CD14-positive monocyte (primary cell): ENCODE measurements at regions not wholly inside any gene's neighbourhood (a gene's known extent, or its start where the extent isn't known, plus 50 kb on each side); places are given as distances from the start of the nearest gene placed in this dataset.

Source experiments
- DNase-seq, 3 donors: peaks; one replicate each; pipeline ENCODE4 v3.0.0-alpha.2; 2011 to 2022
- H2AFZ ChIP-seq: 2 replicates; pipeline ENCODE4 v1.6.0; 2012; ENCODE audit warnings: mild to moderate bottlenecking, low read depth, low read length, inconsistent platforms; ENCODE audit not compliant: insufficient read depth, poor library complexity, severe bottlenecking
- H3K27ac ChIP-seq, 2 donors: 1 replicate in 1 of 2; 2 replicates in 1 of 2; pipeline ENCODE4 v1.5.1; 2012 to 2013; ENCODE audit warnings: low read length in 2 of 2, control low read depth in 1 of 2, inconsistent platforms in 1 of 2, low read depth in 1 of 2, mild to moderate bottlenecking in 1 of 2
- H3K27me3 ChIP-seq, 2 donors: one replicate each; pipeline versions ENCODE4 v1.6.0 to v1.6.1; 2011 to 2013; ENCODE audit warnings: low read length in 2 of 2; ENCODE audit not compliant: control insufficient read depth in 2 of 2, insufficient read depth in 2 of 2
- H3K36me3 ChIP-seq, 2 donors: replicated peaks in 1 of 2; 1 replicate in 1 of 2; 2 replicates in 1 of 2; pipeline versions ENCODE4 v1.5.1 to v1.6.1; 2012 to 2013; ENCODE audit warnings: low read length in 2 of 2, control low read depth in 1 of 2, inconsistent platforms in 1 of 2, mild to moderate bottlenecking in 1 of 2; ENCODE audit not compliant: insufficient read depth in 2 of 2, control insufficient read depth in 1 of 2
- H3K4me1 ChIP-seq, 2 donors: 1 replicate in 1 of 2; 2 replicates in 1 of 2; pipeline versions ENCODE4 v1.5.1 to v1.6.1; 2012 to 2013; ENCODE audit warnings: low read length in 2 of 2, control low read depth in 1 of 2, inconsistent platforms in 1 of 2, mild to moderate bottlenecking in 1 of 2, moderate library complexity in 1 of 2; ENCODE audit not compliant: insufficient read depth in 2 of 2, control insufficient read depth in 1 of 2
- H3K4me2 ChIP-seq: replicated peaks from 2 replicates; pipeline ENCODE3; 2012; ENCODE audit warnings: low read length, moderate library complexity, mild to moderate bottlenecking; ENCODE audit not compliant: poor library complexity, severe bottlenecking; ENCODE audit errors: extremely low read depth
- H3K4me3 ChIP-seq, 3 experiments: fragments of 200-600 bp in 1 of 3; sonication (generic) in 1 of 3; replicated peaks in 1 of 3; 1 replicate in 2 of 3; 2 replicates in 1 of 3; pipeline ENCODE4 v1.5.1; 2011 to 2013; ENCODE audit warnings: low read length in 3 of 3, mild to moderate bottlenecking in 3 of 3, control low read depth in 2 of 3, low read depth in 2 of 3, inconsistent platforms in 1 of 3, moderate library complexity in 1 of 3
- H3K79me2 ChIP-seq: 2 replicates; pipeline ENCODE4 v1.6.0; 2012; ENCODE audit warnings: mild to moderate bottlenecking, control low read depth, inconsistent platforms, low read length, moderate library complexity; ENCODE audit not compliant: insufficient read depth
- H3K9ac ChIP-seq: 2 replicates; pipeline ENCODE4 v1.6.0; 2017; ENCODE audit warnings: low read length, mild to moderate bottlenecking; ENCODE audit not compliant: insufficient read depth, poor library complexity, severe bottlenecking
- H3K9me3 ChIP-seq, 2 donors: replicated peaks in 1 of 2; 1 replicate in 1 of 2; 2 replicates in 1 of 2; pipeline versions ENCODE4 v1.5.1 to v1.6.1; 2012 to 2013; ENCODE audit warnings: low read length in 2 of 2, control low read depth in 1 of 2; ENCODE audit not compliant: control insufficient read depth in 1 of 2, insufficient read depth in 1 of 2
- H4K20me1 ChIP-seq: 2 replicates; pipeline ENCODE4 v1.6.0; 2012; ENCODE audit warnings: mild to moderate bottlenecking, low read length, control low read depth, moderate library complexity; ENCODE audit not compliant: insufficient read depth
- H3K27ac Mint-ChIP-seq, 7 donors: one replicate each; pipeline ENCODE4 v1.8.0; 2020; ENCODE audit warnings: mild to moderate bottlenecking in 7 of 7, mixed read lengths in 7 of 7, moderate library complexity in 6 of 7, inconsistent platforms in 2 of 7
- H3K27me3 Mint-ChIP-seq, 3 donors: one replicate each; pipeline ENCODE4 v1.8.0; 2021 to 2022; ENCODE audit warnings: low read depth in 3 of 3, mild to moderate bottlenecking in 3 of 3, mixed read lengths in 3 of 3, moderate library complexity in 3 of 3, inconsistent platforms in 1 of 3
- H3K36me3 Mint-ChIP-seq, 2 donors: one replicate each; pipeline ENCODE4 v1.8.0; 2020; ENCODE audit warnings: mixed read lengths in 2 of 2, inconsistent platforms in 1 of 2, mild to moderate bottlenecking in 1 of 2
- H3K4me1 Mint-ChIP-seq: one replicate; pipeline ENCODE4 v1.8.0; 2020; ENCODE audit warnings: mild to moderate bottlenecking, mixed read lengths
- H3K4me3 Mint-ChIP-seq, 2 donors: one replicate each; pipeline ENCODE4 v1.8.0; 2020; ENCODE audit warnings: mild to moderate bottlenecking in 2 of 2, mixed read lengths in 2 of 2, moderate library complexity in 1 of 2
- H3K9me3 Mint-ChIP-seq, 7 donors: one replicate each; pipeline ENCODE4 v1.8.0; 2020 to 2022; ENCODE audit warnings: mixed read lengths in 7 of 7, mild to moderate bottlenecking in 6 of 7, moderate library complexity in 6 of 7, inconsistent platforms in 2 of 7
- WGBS: methylation state at CpG from one replicate; pipeline ENCODE4 v1.1.5; 2013; ENCODE audit warnings: missing lambda C conversion rate; ENCODE audit not compliant: insufficient coverage; 5-methylcytosine and 5-hydroxymethylcytosine counted together
- intact Hi-C, 2 donors: fragments of 100-400 bp; cut with micrococcal nuclease; formaldehyde crosslinking; loops; one replicate each; pipeline versions ENCODE4 v1.15.0 to v1.15.1; 2023
- TF ChIP-seq, protein P1 (sequence below): fragments of 200-600 bp; IDR thresholded peaks from one replicate; pipeline ENCODE4 v1.8.0; 2022; ENCODE audit warnings: antibody characterized with exemption, mild to moderate bottlenecking

DNA sequence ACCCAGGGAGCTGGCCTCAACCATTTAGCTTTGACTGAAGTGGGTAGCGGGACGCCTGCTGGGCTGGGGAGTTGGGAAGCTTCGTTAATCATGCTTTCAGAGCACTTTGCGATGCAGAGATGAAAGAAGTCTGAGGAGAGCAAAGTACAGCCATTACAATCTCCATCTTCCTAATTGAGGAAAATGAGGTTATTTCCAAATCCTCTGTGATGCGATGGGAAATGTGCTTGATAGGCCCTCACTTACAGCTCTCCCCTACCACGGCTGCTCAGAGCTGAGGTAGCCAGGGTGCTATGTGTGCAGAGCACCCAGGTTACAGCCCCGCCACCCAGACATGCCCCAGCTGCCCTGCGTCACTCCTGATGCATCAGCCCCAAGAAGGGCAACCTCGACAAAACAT is 326.5 kb upstream of the KLHL29 start:
- Histone ChIP-seq H3K9ac (no peak overlapping the region), H3K27ac (no peak overlapping the region), H3K4me3 (no peak overlapping the region), H4K20me1 (no peaks in the 10 kb centered on the region), H2AFZ (no peak overlapping the region), H3K9me3 (no peaks in the 10 kb centered on the region), H3K27me3 (no peaks in the 10 kb centered on the region), H3K4me1 (no peaks in the 10 kb centered on the region), H3K4me2 (no peak overlapping the region), H3K36me3 (no peaks in the 10 kb centered on the region), H3K79me2 (no peaks in the 10 kb centered on the region)
- WGBS, result 85% methylated on average over 4 of the region's 9 CpGs
- intact Hi-C loops, result no loop called here
- Mint-ChIP-seq H3K4me1 (no peaks in the 10 kb centered on the region), H3K36me3 (no peaks in the 10 kb centered on the region), H3K27ac (no peak overlapping the region), H3K4me3 (no peak overlapping the region), H3K27me3 (peaks cover 0 to 5% (median 2%) of the 10 kb centered on the region in 3 donors), H3K9me3 (peaks cover 0 to 8% (median 4%) of the 10 kb centered on the region in 7 donors)
- DNase-seq, result no peak
- TF ChIP-seq, protein P1, sequence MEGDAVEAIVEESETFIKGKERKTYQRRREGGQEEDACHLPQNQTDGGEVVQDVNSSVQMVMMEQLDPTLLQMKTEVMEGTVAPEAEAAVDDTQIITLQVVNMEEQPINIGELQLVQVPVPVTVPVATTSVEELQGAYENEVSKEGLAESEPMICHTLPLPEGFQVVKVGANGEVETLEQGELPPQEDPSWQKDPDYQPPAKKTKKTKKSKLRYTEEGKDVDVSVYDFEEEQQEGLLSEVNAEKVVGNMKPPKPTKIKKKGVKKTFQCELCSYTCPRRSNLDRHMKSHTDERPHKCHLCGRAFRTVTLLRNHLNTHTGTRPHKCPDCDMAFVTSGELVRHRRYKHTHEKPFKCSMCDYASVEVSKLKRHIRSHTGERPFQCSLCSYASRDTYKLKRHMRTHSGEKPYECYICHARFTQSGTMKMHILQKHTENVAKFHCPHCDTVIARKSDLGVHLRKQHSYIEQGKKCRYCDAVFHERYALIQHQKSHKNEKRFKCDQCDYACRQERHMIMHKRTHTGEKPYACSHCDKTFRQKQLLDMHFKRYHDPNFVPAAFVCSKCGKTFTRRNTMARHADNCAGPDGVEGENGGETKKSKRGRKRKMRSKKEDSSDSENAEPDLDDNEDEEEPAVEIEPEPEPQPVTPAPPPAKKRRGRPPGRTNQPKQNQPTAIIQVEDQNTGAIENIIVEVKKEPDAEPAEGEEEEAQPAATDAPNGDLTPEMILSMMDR, result no peak

DNA sequence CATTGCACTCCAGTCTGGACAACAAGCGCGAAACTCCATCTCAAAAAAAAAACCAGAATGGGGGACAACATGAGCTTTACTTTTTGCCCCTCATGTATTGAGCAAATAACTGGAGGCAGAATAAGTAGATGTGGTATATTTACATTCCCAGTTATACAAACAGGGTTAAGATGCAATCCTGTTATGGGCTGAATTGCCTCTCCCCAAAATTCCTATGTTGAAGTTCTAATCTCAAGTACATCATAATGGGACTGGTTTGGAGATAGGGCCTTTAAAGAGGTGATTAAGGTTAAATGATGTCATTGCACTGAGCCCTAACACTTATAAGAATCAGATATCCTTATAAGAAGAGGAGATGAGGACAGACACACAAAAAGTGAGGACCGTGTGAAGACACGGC is 319.8 kb upstream of the KLHL29 start:
- peaks cover 0 to 5% (median 0%) of the 10 kb centered on the region in 3 donors for H3K27me3 Mint-ChIP-seq
- Histone ChIP-seq H3K9ac (no peak overlapping the region), H3K4me3 (no peak overlapping the region), H3K27me3 (no peaks in the 10 kb centered on the region), H3K4me2 (no peak overlapping the region), H3K27ac (no peak overlapping the region), H4K20me1 (no peaks in the 10 kb centered on the region), H3K36me3 (no peaks in the 10 kb centered on the region), H3K4me1 (no peaks in the 10 kb centered on the region), H2AFZ (no peak overlapping the region), H3K79me2 (no peaks in the 10 kb centered on the region), H3K9me3 (peaks cover 3 to 5% of the 10 kb centered on the region in 2 donors)
- H3K4me1 Mint-ChIP-seq, result no peaks in the 10 kb centered on the region
- H3K27ac Mint-ChIP-seq, result no peak overlapping the region
- peaks cover 0 to 13% (median 5%) of the 10 kb centered on the region in 7 donors for H3K9me3 Mint-ChIP-seq
- TF ChIP-seq, protein P1, result no peak
- H3K36me3 Mint-ChIP-seq, result no peaks in the 10 kb centered on the region
- intact Hi-C loops, result no loop called here
- no peak overlapping the region for H3K4me3 Mint-ChIP-seq
- DNase-seq, result no peak
- 86% methylated on average over 2 of the region's 4 CpGs for WGBS
